Natural killer cell treated with Interleukin-12 subunit alpha and Interleukin-12 subunit beta and Interleukin-15 and Interleukin-18, amount 100 ng/mL, for 72 hours (primary cell): ENCODE measurements at regions not wholly inside any gene's neighbourhood (a gene's known extent, or its start where the extent isn't known, plus 50 kb on each side); places are given as distances from the start of the nearest gene placed in this dataset.
"Not testable (repeated sequence)": the region's sequence is repeated elsewhere in the genome, so short reads cannot be mapped to it uniquely, and the experiment has no call there.

ENCODE experiments used
- ATAC-seq, 2 donors: fragments of 150-1000 bp; cut with Tn5 transposase in 1 of 2; sonication (Bioruptor Pico), chemical (Tn5 transposase) in 1 of 2; 2 replicates each; pipeline ENCODE4 v1.10.0; 2021
- DNase-seq: peaks from one replicate; pipeline ENCODE4 v3.0.0; 2022; ENCODE audit warnings: low spot score
- H3K27ac Mint-ChIP-seq, 2 donors: 1 replicate in 1 of 2; 2 replicates in 1 of 2; pipeline ENCODE4 v1.8.0; 2022; ENCODE audit warnings: mixed read lengths in 2 of 2, mild to moderate bottlenecking in 1 of 2, moderate library complexity in 1 of 2
- H3K27me3 Mint-ChIP-seq, 2 donors: 1 replicate in 1 of 2; 2 replicates in 1 of 2; pipeline ENCODE4 v1.8.0; 2022; ENCODE audit warnings: mixed read lengths in 2 of 2
- H3K36me3 Mint-ChIP-seq: one replicate; pipeline ENCODE4 v1.8.0; 2022; ENCODE audit warnings: mixed read lengths
- H3K4me1 Mint-ChIP-seq, 2 donors: 1 replicate in 1 of 2; 2 replicates in 1 of 2; pipeline ENCODE4 v1.8.0; 2022; ENCODE audit warnings: low read depth in 2 of 2, mixed read lengths in 2 of 2, mild to moderate bottlenecking in 1 of 2
- H3K4me3 Mint-ChIP-seq: one replicate; pipeline ENCODE4 v1.8.0; 2022; ENCODE audit warnings: mixed read lengths
- H3K9me3 Mint-ChIP-seq: 2 replicates; pipeline ENCODE4 v1.8.0; 2022; ENCODE audit warnings: mixed read lengths

- Mint-ChIP-seq H3K4me3 (no peak overlapping the region), H3K27me3 (no peaks in the 10 kb centered on the region), H3K27ac (no peak overlapping the region), H3K36me3 (no peaks in the 10 kb centered on the region), H3K4me1 (no peaks in the 10 kb centered on the region), H3K9me3 (peaks cover 17% of the 10 kb centered on the region)
- ATAC-seq (no peak), DNase-seq (no peak)
Measured at GRCh38 chr2:211174021-211174420, 617.6 kb downstream of the CPS1 start.

GRCh38 chr2:211174631-211175030 lies 618.2 kb downstream of the CPS1 start:
- no peak for DNase-seq

GRCh38 chr2:211175956-211176355 lies 619.6 kb downstream of the CPS1 start:
- H3K4me3 Mint-ChIP-seq, result no peak overlapping the region
- H3K36me3 Mint-ChIP-seq, result no peaks in the 10 kb centered on the region
- H3K27me3 Mint-ChIP-seq, result no peaks in the 10 kb centered on the region

More at GRCh38 chr2:211174631-211175030, 618.2 kb downstream of the CPS1 start:
- Mint-ChIP-seq H3K36me3 (no peaks in the 10 kb centered on the region), H3K9me3 (peaks cover 17% of the 10 kb centered on the region), H3K4me1 (no peaks in the 10 kb centered on the region), H3K4me3 (no peak overlapping the region), H3K27me3 (no peaks in the 10 kb centered on the region), H3K27ac (no peak overlapping the region)
- no peak for ATAC-seq

GRCh38 chr2:211176514-211177141 lies 620.2 kb downstream of the CPS1 start:
- H3K36me3 Mint-ChIP-seq, result no peaks in the 10 kb centered on the region
- H3K9me3 Mint-ChIP-seq, result peaks cover 17% of the 10 kb centered on the region
- H3K27ac Mint-ChIP-seq, result no peak overlapping the region
- ATAC-seq (no peak), DNase-seq (no peak)
- no peaks in the 10 kb centered on the region for H3K4me1 Mint-ChIP-seq
- no peaks in the 10 kb centered on the region for H3K27me3 Mint-ChIP-seq
- H3K4me3 Mint-ChIP-seq, result no peak overlapping the region

More at GRCh38 chr2:211175956-211176355, 619.6 kb downstream of the CPS1 start:
- Mint-ChIP-seq H3K9me3 (peaks cover 17% of the 10 kb centered on the region), H3K4me1 (no peaks in the 10 kb centered on the region), H3K27ac (no peak overlapping the region)
- no peak for DNase-seq
- ATAC-seq, result no peak

GRCh38 chr2:211181626-211182025 lies 625.2 kb downstream of the CPS1 start:
- Mint-ChIP-seq H3K36me3 (no peaks in the 10 kb centered on the region), H3K27me3 (no peaks in the 10 kb centered on the region), H3K4me1 (no peaks in the 10 kb centered on the region), H3K27ac (no peak overlapping the region), H3K4me3 (no peak overlapping the region), H3K9me3 (peaks cover under 1% of the 10 kb centered on the region)
- no peak for DNase-seq
- ATAC-seq, result no peak

GRCh38 chr2:211187602-211188001 lies 631.2 kb downstream of the CPS1 start:
- H3K27me3 Mint-ChIP-seq, result no peaks in the 10 kb centered on the region
- ATAC-seq, result no peak
- no peak for DNase-seq
- H3K4me1 Mint-ChIP-seq, result no peaks in the 10 kb centered on the region
- no peaks in the 10 kb centered on the region for H3K36me3 Mint-ChIP-seq
- no peak overlapping the region for H3K4me3 Mint-ChIP-seq
- peaks cover 9% of the 10 kb centered on the region for H3K9me3 Mint-ChIP-seq
- no peak overlapping the region for H3K27ac Mint-ChIP-seq

- no peaks in the 10 kb centered on the region for H3K27me3 Mint-ChIP-seq
- H3K27ac Mint-ChIP-seq, result no peak overlapping the region
- H3K36me3 Mint-ChIP-seq, result no peaks in the 10 kb centered on the region
- no peak overlapping the region for H3K4me3 Mint-ChIP-seq
- no peaks in the 10 kb centered on the region for H3K4me1 Mint-ChIP-seq
- DNase-seq (no peak), ATAC-seq (no peak)
- peaks cover 12% of the 10 kb centered on the region for H3K9me3 Mint-ChIP-seq
Measured at GRCh38 chr2:211203986-211204385, 647.6 kb downstream of the CPS1 start.

- no peak for ATAC-seq
- Mint-ChIP-seq H3K27ac (no peak overlapping the region), H3K36me3 (no peaks in the 10 kb centered on the region), H3K9me3 (peaks cover 12% of the 10 kb centered on the region), H3K4me3 (no peak overlapping the region), H3K4me1 (no peaks in the 10 kb centered on the region), H3K27me3 (no peaks in the 10 kb centered on the region)
- no peak for DNase-seq
Measured at GRCh38 chr2:211204456-211204855, 648.1 kb downstream of the CPS1 start.

- no peak for ATAC-seq
- H3K27ac Mint-ChIP-seq, result no peak overlapping the region
- H3K9me3 Mint-ChIP-seq, result peaks cover 12% of the 10 kb centered on the region
- no peak for DNase-seq
- H3K36me3 Mint-ChIP-seq, result no peaks in the 10 kb centered on the region
- no peaks in the 10 kb centered on the region for H3K4me1 Mint-ChIP-seq
- H3K4me3 Mint-ChIP-seq, result no peak overlapping the region
- no peaks in the 10 kb centered on the region for H3K27me3 Mint-ChIP-seq
Measured at GRCh38 chr2:211204902-211205301, 648.5 kb downstream of the CPS1 start.

- Mint-ChIP-seq H3K27me3 (no peaks in the 10 kb centered on the region), H3K4me3 (no peak overlapping the region), H3K36me3 (no peaks in the 10 kb centered on the region), H3K4me1 (no peaks in the 10 kb centered on the region), H3K27ac (no peak overlapping the region), H3K9me3 (peaks cover 12% of the 10 kb centered on the region)
- ATAC-seq (no peak), DNase-seq (no peak)
Measured at GRCh38 chr2:211205358-211205757, 649.0 kb downstream of the CPS1 start.

- Mint-ChIP-seq H3K27me3 (no peaks in the 10 kb centered on the region), H3K4me1 (no peaks in the 10 kb centered on the region), H3K9me3 (peaks cover 12% of the 10 kb centered on the region), H3K36me3 (no peaks in the 10 kb centered on the region), H3K27ac (no peak overlapping the region), H3K4me3 (no peak overlapping the region)
- ATAC-seq (no peak), DNase-seq (no peak)
Measured at GRCh38 chr2:211205836-211206235, 649.4 kb downstream of the CPS1 start.

- Mint-ChIP-seq H3K4me3 (no peak overlapping the region), H3K4me1 (no peaks in the 10 kb centered on the region), H3K36me3 (no peaks in the 10 kb centered on the region), H3K9me3 (peaks cover 27% of the 10 kb centered on the region), H3K27ac (no peak overlapping the region), H3K27me3 (no peaks in the 10 kb centered on the region)
- ATAC-seq, result no peak
- no peak for DNase-seq
Measured at GRCh38 chr2:211216221-211216620, 659.8 kb downstream of the CPS1 start.

- H3K4me3 Mint-ChIP-seq, DNase-seq, H3K36me3 Mint-ChIP-seq, H3K27me3 Mint-ChIP-seq, H3K27ac Mint-ChIP-seq, ATAC-seq, H3K4me1 Mint-ChIP-seq: not testable (repeated sequence)
- H3K9me3 Mint-ChIP-seq, result peaks cover 20% of the 10 kb centered on the region
Measured at GRCh38 chr2:211219548-211219947, 663.1 kb downstream of the CPS1 start.

- no peak overlapping the region for H3K27ac Mint-ChIP-seq
- H3K4me3 Mint-ChIP-seq, result no peak overlapping the region
- DNase-seq (no peak), ATAC-seq (no peak)
- H3K9me3 Mint-ChIP-seq, result peaks cover 10% of the 10 kb centered on the region
- H3K36me3 Mint-ChIP-seq, result no peaks in the 10 kb centered on the region
- H3K27me3 Mint-ChIP-seq, result no peaks in the 10 kb centered on the region
- no peaks in the 10 kb centered on the region for H3K4me1 Mint-ChIP-seq
Measured at GRCh38 chr2:211225784-211226183, 669.4 kb downstream of the CPS1 start.

- Mint-ChIP-seq H3K9me3 (peaks cover 12% of the 10 kb centered on the region), H3K36me3 (no peaks in the 10 kb centered on the region), H3K4me1 (no peaks in the 10 kb centered on the region), H3K4me3 (no peak overlapping the region), H3K27me3 (no peaks in the 10 kb centered on the region), H3K27ac (no peak overlapping the region)
- ATAC-seq (no peak), DNase-seq (no peak)
Measured at GRCh38 chr2:211228559-211228958, 672.2 kb downstream of the CPS1 start.
